ENCODE measurements at regions not wholly inside any gene's neighbourhood (a gene's known extent, or its start where the extent isn't known, plus 50 kb on each side); places are given as distances from the start of the nearest gene placed in this dataset.

GRCh38 chr5:133875179-133875578, 93.2 kb downstream of the C5orf15 start:
- no peak for ATAC-seq
- Mint-ChIP-seq H3K9me3 (ENCODE audit: low read depth) (no peaks in the 10 kb centered on the region), H3K27me3 (peaks cover 19% of the 10 kb centered on the region), H3K4me1 (peaks cover 4% of the 10 kb centered on the region), H3K4me3 (no peak overlapping the region), H3K36me3 (no peaks in the 10 kb centered on the region), H3K27ac (no peak overlapping the region)
- DNase-seq = no peak
- CTCF ChIA-PET = interaction anchor here (0.6 kb wide), 1 partner anchor 134 kb away, joined by 3 read pairs; no protein-coding TSS in a partner anchor

- ATAC-seq (no peak), DNase-seq (no peak)
- peaks cover 19% of the 10 kb centered on the region for H3K27me3 Mint-ChIP-seq
- peaks cover 10% of the 10 kb centered on the region for H3K4me1 Mint-ChIP-seq
- no peaks in the 10 kb centered on the region for H3K36me3 Mint-ChIP-seq
- H3K9me3 Mint-ChIP-seq (ENCODE audit: low read depth) = no peaks in the 10 kb centered on the region
- no peak overlapping the region for H3K27ac Mint-ChIP-seq
- CTCF ChIA-PET = no interaction called here
- no peak overlapping the region for H3K4me3 Mint-ChIP-seq
These were observed 95.0 kb downstream of the C5orf15 start for GRCh38 chr5:133873449-133873848.

- Mint-ChIP-seq H3K36me3 (no peaks in the 10 kb centered on the region), H3K9me3 (ENCODE audit: low read depth) (no peaks in the 10 kb centered on the region), H3K4me3 (no peak overlapping the region), H3K4me1 (peaks cover 10% of the 10 kb centered on the region), H3K27ac (no peak overlapping the region), H3K27me3 (peaks cover 24% of the 10 kb centered on the region)
- ATAC-seq = no peak
- DNase-seq = no peak
- CTCF ChIA-PET = interaction anchor here (1.5 to 2.6 kb wide), 4 partner anchors 9 to 447 kb away, joined by 3 to 11 read pairs (median 8); no protein-coding TSS in a partner anchor
These were observed 97.8 kb downstream of the C5orf15 start for GRCh38 chr5:133870661-133871060.

- peaks cover 24% of the 10 kb centered on the region for H3K27me3 Mint-ChIP-seq
- DNase-seq = no peak
- H3K36me3 Mint-ChIP-seq = no peaks in the 10 kb centered on the region
- ATAC-seq = peak; percentile 12
- CTCF ChIA-PET = interaction anchor here (0.7 to 3.1 kb wide), 23 partner anchors 8 to 758 kb away, joined by 3 to 11 read pairs (median 4); no protein-coding TSS in a partner anchor
- no peaks in the 10 kb centered on the region for H3K9me3 Mint-ChIP-seq (ENCODE audit: low read depth)
- H3K4me3 Mint-ChIP-seq = no peak overlapping the region
- H3K27ac Mint-ChIP-seq = no peak overlapping the region
- H3K4me1 Mint-ChIP-seq = peaks cover 10% of the 10 kb centered on the region
These were observed 98.7 kb downstream of the C5orf15 start for GRCh38 chr5:133869519-133870335.

- no peak overlapping the region for H3K4me3 Mint-ChIP-seq
- ATAC-seq = peak; percentile 81
- DNase-seq = peak; percentile 86
- CTCF ChIA-PET = interaction anchor here (0.6 to 3.1 kb wide), 26 partner anchors 8 to 757 kb away, joined by 3 to 11 read pairs (median 4); no protein-coding TSS in a partner anchor
- peaks cover 19% of the 10 kb centered on the region for H3K27me3 Mint-ChIP-seq
- H3K4me1 Mint-ChIP-seq = peaks cover 7% of the 10 kb centered on the region
- no peaks in the 10 kb centered on the region for H3K9me3 Mint-ChIP-seq (ENCODE audit: low read depth)
- no peaks in the 10 kb centered on the region for H3K36me3 Mint-ChIP-seq
- H3K27ac Mint-ChIP-seq = no peak overlapping the region
These were observed 99.4 kb downstream of the C5orf15 start for GRCh38 chr5:133868946-133869518.

- DNase-seq = no peak
- H3K4me1 Mint-ChIP-seq = peaks cover 6% of the 10 kb centered on the region
- H3K27ac Mint-ChIP-seq = no peak overlapping the region
- no peak for ATAC-seq
- no peaks in the 10 kb centered on the region for H3K36me3 Mint-ChIP-seq
- H3K9me3 Mint-ChIP-seq (ENCODE audit: low read depth) = no peaks in the 10 kb centered on the region
- no peak overlapping the region for H3K4me3 Mint-ChIP-seq
- peaks cover 17% of the 10 kb centered on the region for H3K27me3 Mint-ChIP-seq
- CTCF ChIA-PET = interaction anchor here (0.9 to 3.1 kb wide), 9 partner anchors 9 to 444 kb away, joined by 3 to 11 read pairs (median 6); no protein-coding TSS in a partner anchor
These were observed 100.4 kb downstream of the C5orf15 start for GRCh38 chr5:133867851-133868545.

- Mint-ChIP-seq H3K27ac (no peak overlapping the region), H3K4me3 (no peak overlapping the region), H3K36me3 (no peaks in the 10 kb centered on the region), H3K27me3 (peaks cover 12% of the 10 kb centered on the region), H3K4me1 (peaks cover 6% of the 10 kb centered on the region), H3K9me3 (ENCODE audit: low read depth) (no peaks in the 10 kb centered on the region)
- ATAC-seq (no peak), DNase-seq (no peak)
- CTCF ChIA-PET = interaction anchor here (0.9 to 3.1 kb wide), 4 partner anchors 36 to 444 kb away, joined by 3 to 11 read pairs (median 4); no protein-coding TSS in a partner anchor
These were observed 101.1 kb downstream of the C5orf15 start for GRCh38 chr5:133867341-133867740.

- ATAC-seq = no peak
- CTCF ChIA-PET = interaction anchor here (1.1 to 3.1 kb wide), 3 partner anchors 36 to 443 kb away, joined by 3 to 11 read pairs (median 6); no protein-coding TSS in a partner anchor
- H3K4me1 Mint-ChIP-seq = peaks cover 6% of the 10 kb centered on the region
- H3K27me3 Mint-ChIP-seq = peaks cover 9% of the 10 kb centered on the region
- no peaks in the 10 kb centered on the region for H3K36me3 Mint-ChIP-seq
- H3K4me3 Mint-ChIP-seq = no peak overlapping the region
- H3K27ac Mint-ChIP-seq = no peak overlapping the region
- no peaks in the 10 kb centered on the region for H3K9me3 Mint-ChIP-seq (ENCODE audit: low read depth)
- no peak for DNase-seq
These were observed 101.6 kb downstream of the C5orf15 start for GRCh38 chr5:133866903-133867245.

- H3K36me3 Mint-ChIP-seq = no peaks in the 10 kb centered on the region
These were observed 102.1 kb downstream of the C5orf15 start for GRCh38 chr5:133866160-133866902.

GRCh38 chr5:133865113-133865512, 103.3 kb downstream of the C5orf15 start:
- Mint-ChIP-seq H3K27ac (no peak overlapping the region), H3K4me3 (no peak overlapping the region), H3K36me3 (no peaks in the 10 kb centered on the region), H3K9me3 (ENCODE audit: low read depth) (no peaks in the 10 kb centered on the region), H3K27me3 (peaks cover 9% of the 10 kb centered on the region), H3K4me1 (peaks cover 8% of the 10 kb centered on the region)
- CTCF ChIA-PET = no interaction called here
- DNase-seq (no peak), ATAC-seq (no peak)

More at GRCh38 chr5:133866160-133866902, 102.1 kb downstream of the C5orf15 start:
- Mint-ChIP-seq H3K9me3 (ENCODE audit: low read depth) (no peaks in the 10 kb centered on the region), H3K27ac (no peak overlapping the region), H3K4me1 (peaks cover 6% of the 10 kb centered on the region), H3K27me3 (peaks cover 5% of the 10 kb centered on the region), H3K4me3 (no peak overlapping the region)
- CTCF ChIA-PET = interaction anchor here (3.1 kb wide), 1 partner anchor 314 kb away, joined by 11 read pairs; no protein-coding TSS in a partner anchor
- DNase-seq (no peak), ATAC-seq (no peak)

GRCh38 chr5:133864711-133865110, 103.7 kb downstream of the C5orf15 start:
- Mint-ChIP-seq H3K36me3 (no peaks in the 10 kb centered on the region), H3K27ac (no peak overlapping the region), H3K4me3 (no peak overlapping the region), H3K9me3 (ENCODE audit: low read depth) (no peaks in the 10 kb centered on the region), H3K27me3 (peaks cover 9% of the 10 kb centered on the region), H3K4me1 (peaks cover 8% of the 10 kb centered on the region)
- no peak for DNase-seq
- CTCF ChIA-PET = no interaction called here
- no peak for ATAC-seq

- Mint-ChIP-seq H3K36me3 (no peaks in the 10 kb centered on the region), H3K9me3 (ENCODE audit: low read depth) (no peaks in the 10 kb centered on the region), H3K4me1 (peaks cover 7% of the 10 kb centered on the region), H3K4me3 (no peak overlapping the region), H3K27me3 (peaks cover 9% of the 10 kb centered on the region), H3K27ac (no peak overlapping the region)
- CTCF ChIA-PET = no interaction called here
- ATAC-seq (no peak), DNase-seq (no peak)
These were observed 104.4 kb downstream of the C5orf15 start for GRCh38 chr5:133863857-133864585.

All from activated CD8-positive, alpha-beta memory T cell treated with anti-CD3 and anti-CD28 coated beads, Interleukin-2, amount 10 ng/mL, durations not matched to agents 7 days and 5 days (primary cell).